A673 (cell line): ENCODE measurements at regions not wholly inside any gene's neighbourhood (a gene's known extent, or its start where the extent isn't known, plus 50 kb on each side); places are given as distances from the start of the nearest gene placed in this dataset.

ENCODE experiments used
- BruUV-seq: library from RNA; stranded (reverse); fragments of 400-500 nt; replicated peaks from 2 replicates; lab custom pipeline; 2021; lab: Mats Ljungman, UMichigan
- CTCF ChIA-PET: fragments of 300-600 bp; sonication (Branson Sonifier 250); formaldehyde crosslinking; loops from one replicate; lab custom pipeline; 2022; ENCODE audit warnings: antibody characterized with exemption; lab: Charles Lee
- POLR2A ChIA-PET: fragments of 300-600 bp; sonication (Branson Sonifier 250); formaldehyde crosslinking; loops from one replicate; lab custom pipeline; 2022; ENCODE audit warnings: antibody characterized with exemption; ENCODE audit not compliant: low non-redundant PET; lab: Charles Lee
- DNase-seq: peaks from one replicate; pipeline ENCODE4 v3.0.0-alpha.2; 2015; ENCODE audit warnings: low spot score
- H3K27ac ChIP-seq: fragments of 200-600 bp; sonication (generic); 2 replicates; pipeline ENCODE4 v1.5.1; 2016; ENCODE audit warnings: mixed run types, low read depth, mild to moderate bottlenecking, mixed read lengths, antibody characterized with exemption, low read length; ENCODE audit not compliant: poor library complexity, severe bottlenecking
- H3K27me3 ChIP-seq: fragments of 200-600 bp; sonication (generic); replicated peaks from 2 replicates; pipeline ENCODE4 v1.6.1; 2017; ENCODE audit warnings: mixed run types, low read depth, mild to moderate bottlenecking, mixed read lengths, antibody characterized with exemption, low read length; ENCODE audit not compliant: insufficient read depth, poor library complexity
- H3K36me3 ChIP-seq: fragments of 200-600 bp; sonication (generic); 2 replicates; pipeline ENCODE4 v1.6.1; 2016; ENCODE audit warnings: mixed run types, mild to moderate bottlenecking, mixed read lengths, antibody characterized with exemption, low read length; ENCODE audit not compliant: insufficient read depth, poor library complexity, severe bottlenecking
- H3K4me1 ChIP-seq: fragments of 200-600 bp; sonication (generic); 2 replicates; pipeline ENCODE4 v1.6.1; 2017; ENCODE audit warnings: mixed run types, mild to moderate bottlenecking, mixed read lengths, antibody characterized with exemption, low read length; ENCODE audit not compliant: insufficient read depth, poor library complexity, severe bottlenecking
- H3K4me3 ChIP-seq: fragments of 200-600 bp; sonication (generic); 2 replicates; pipeline ENCODE4 v1.5.1; 2016; ENCODE audit warnings: low read depth, mixed run types, mild to moderate bottlenecking, mixed read lengths, low read length; ENCODE audit not compliant: poor library complexity, severe bottlenecking
- H3K9me3 ChIP-seq: fragments of 200-600 bp; sonication (generic); 2 replicates; pipeline ENCODE4 v1.6.1; 2016; ENCODE audit warnings: mixed run types, low read depth, mild to moderate bottlenecking, mixed read lengths, antibody characterized with exemption, low read length; ENCODE audit not compliant: poor library complexity, severe bottlenecking
- CTCF ChIP-seq: fragments of 300-800, 200-600 bp; sonication (generic); conservative IDR thresholded peaks from 2 replicates; pipeline ENCODE4 v1.5.1; 2017; ENCODE audit warnings: low read depth, mild to moderate bottlenecking, antibody characterized with exemption, low read length, moderate library complexity, mixed read lengths
- EZH2 ChIP-seq: fragments of 200-600 bp; sonication (generic); IDR thresholded peaks from 2 replicates; pipeline ENCODE4 v1.6.1; 2017; ENCODE audit warnings: borderline replicate concordance, low read depth, mild to moderate bottlenecking, mixed read lengths, antibody characterized with exemption, low read length; ENCODE audit not compliant: poor library complexity, severe bottlenecking
- intact Hi-C: fragments of 100-400 bp; cut with micrococcal nuclease; formaldehyde crosslinking; loops from one replicate; pipeline ENCODE4 v1.10.0; 2022; ENCODE audit not compliant: unreplicated experiment

- H3K27ac ChIP-seq, result no peak overlapping the region
- intact Hi-C loops, result no loop called here
- TF ChIP-seq CTCF, result no peak
- no peak for TF ChIP-seq EZH2
- no TSS peak for BruUV-seq
- H3K4me3 ChIP-seq, result no peak overlapping the region
- H3K4me1 ChIP-seq, result no peaks in the 10 kb centered on the region
- ChIA-PET POLR2A (no interaction called here), CTCF (no interaction called here)
- H3K36me3 ChIP-seq, result no peaks in the 10 kb centered on the region
- H3K9me3 ChIP-seq, result no peaks in the 10 kb centered on the region
- DNase-seq, result no peak
- H3K27me3 ChIP-seq, result peaks cover 5% of the 10 kb centered on the region
These were observed 127.2 kb upstream of the MARCHF11 start for GRCh38 chr5:16306812-16307211.

- no peaks in the 10 kb centered on the region for H3K36me3 ChIP-seq
- BruUV-seq, result no TSS peak
- CTCF ChIA-PET, result no interaction called here
These were observed 125.3 kb upstream of the MARCHF11 start for GRCh38 chr5:16304846-16305245.

GRCh38 chr5:16296946-16297345 is 117.4 kb upstream of the MARCHF11 start:
- H3K9me3 ChIP-seq, result no peaks in the 10 kb centered on the region
- BruUV-seq, result no TSS peak
- H3K4me3 ChIP-seq, result no peak overlapping the region
- no peak for TF ChIP-seq EZH2
- TF ChIP-seq CTCF, result no peak
- no peak for DNase-seq
- H3K4me1 ChIP-seq, result no peaks in the 10 kb centered on the region
- H3K27me3 ChIP-seq, result no peaks in the 10 kb centered on the region
- CTCF ChIA-PET, result no interaction called here
- H3K27ac ChIP-seq, result no peak overlapping the region
- POLR2A ChIA-PET, result no interaction called here
- intact Hi-C loops, result no loop called here
- no peaks in the 10 kb centered on the region for H3K36me3 ChIP-seq

More at GRCh38 chr5:16304846-16305245, 125.3 kb upstream of the MARCHF11 start:
- no peaks in the 10 kb centered on the region for H3K4me1 ChIP-seq
- TF ChIP-seq EZH2 (no peak), CTCF (no peak)
- H3K9me3 ChIP-seq, result no peaks in the 10 kb centered on the region
- H3K27me3 ChIP-seq, result no peaks in the 10 kb centered on the region
- intact Hi-C loops, result no loop called here
- no peak overlapping the region for H3K4me3 ChIP-seq
- POLR2A ChIA-PET, result no interaction called here
- H3K27ac ChIP-seq, result no peak overlapping the region
- no peak for DNase-seq
